ENCODE measurements at regions not wholly inside any gene's neighbourhood (a gene's known extent, or its start where the extent isn't known, plus 50 kb on each side); places are given as distances from the start of the nearest gene placed in this dataset.
A peak's percentile ranks its signal among the peaks of the same experiment; 100 is the strongest.

GRCh38 chr9:14434971-14435718 is 121.2 kb upstream of the NFIB start:
- no peak overlapping the region for H3K4me3 ChIP-seq (ENCODE audit: insufficient read depth, low read depth, low read length)
- H3K4me1 Mint-ChIP-seq (ENCODE audit: low read depth, unreplicated experiment), result peaks cover 21% of the 10 kb centered on the region
- no peak for FAIRE-seq

GRCh38 chr9:14434158-14434504 is 120.2 kb upstream of the NFIB start:
- Mint-ChIP-seq H3K27me3 (ENCODE audit: low read depth, unreplicated experiment) (no peaks in the 10 kb centered on the region), H3K36me3 (ENCODE audit: low read depth, unreplicated experiment) (no peaks in the 10 kb centered on the region), H3K4me1 (ENCODE audit: low read depth, unreplicated experiment) (peaks cover 21% of the 10 kb centered on the region), H3K27ac (ENCODE audit: unreplicated experiment) (no peak overlapping the region), H3K4me3 (ENCODE audit: unreplicated experiment) (no peak overlapping the region), H3K9me3 (ENCODE audit: unreplicated experiment) (no peaks in the 10 kb centered on the region)
- Histone ChIP-seq H3K9me3 (ENCODE audit: insufficient read depth, low read depth, low read length) (peaks cover 7% of the 10 kb centered on the region), H3K79me2 (ENCODE audit: insufficient read depth, low read length) (no peaks in the 10 kb centered on the region), H3K27ac (ENCODE audit: low read depth, low read length) (no peak overlapping the region), H3K4me3 (ENCODE audit: insufficient read depth, low read depth, low read length) (no peak overlapping the region), H2AFZ (ENCODE audit: low read depth, low read length) (no peak overlapping the region), H3K36me3 (ENCODE audit: insufficient read depth, low read length) (no peaks in the 10 kb centered on the region), H3K27me3 (ENCODE audit: insufficient read depth, low read length) (no peaks in the 10 kb centered on the region), H3K4me2 (ENCODE audit: low read length) (no peak overlapping the region), H3K9ac (ENCODE audit: low read length) (no peak overlapping the region), H3K4me1 (ENCODE audit: insufficient read depth, low read length) (peaks cover 10% of the 10 kb centered on the region), H4K20me1 (ENCODE audit: insufficient read depth, low read length) (no peaks in the 10 kb centered on the region)
- FAIRE-seq (peak; percentile 13), DNase-seq (ENCODE audit: low read depth) (no peak)
- TF ChIP-seq EZH2 (IDR thresholded peaks at IDR 0.05; ENCODE audit: insufficient read depth, low read length) (no peak), CTCF (IDR thresholded peaks at IDR 0.05; ENCODE audit: insufficient read depth, low read depth, low read length) (no peak)

More at GRCh38 chr9:14434971-14435718, 121.2 kb upstream of the NFIB start:
- no peak overlapping the region for H3K4me3 Mint-ChIP-seq (ENCODE audit: unreplicated experiment)
- H3K4me2 ChIP-seq (ENCODE audit: low read length), result no peak overlapping the region
- H3K27ac ChIP-seq (ENCODE audit: low read depth, low read length), result no peak overlapping the region
- H3K27me3 Mint-ChIP-seq (ENCODE audit: low read depth, unreplicated experiment), result no peaks in the 10 kb centered on the region
- no peaks in the 10 kb centered on the region for H3K36me3 ChIP-seq (ENCODE audit: insufficient read depth, low read length)
- no peak for TF ChIP-seq CTCF (IDR thresholded peaks at IDR 0.05; ENCODE audit: insufficient read depth, low read depth, low read length)
- TF ChIP-seq EZH2 (IDR thresholded peaks at IDR 0.05; ENCODE audit: insufficient read depth, low read length), result no peak
- H3K79me2 ChIP-seq (ENCODE audit: insufficient read depth, low read length), result no peaks in the 10 kb centered on the region
- H2AFZ ChIP-seq (ENCODE audit: low read depth, low read length), result no peak overlapping the region
- H4K20me1 ChIP-seq (ENCODE audit: insufficient read depth, low read length), result no peaks in the 10 kb centered on the region
- H3K9me3 ChIP-seq (ENCODE audit: insufficient read depth, low read depth, low read length), result peaks cover 7% of the 10 kb centered on the region
- no peak overlapping the region for H3K27ac Mint-ChIP-seq (ENCODE audit: unreplicated experiment)
- no peaks in the 10 kb centered on the region for H3K27me3 ChIP-seq (ENCODE audit: insufficient read depth, low read length)
- peaks cover 10% of the 10 kb centered on the region for H3K4me1 ChIP-seq (ENCODE audit: insufficient read depth, low read length)
- no peak for DNase-seq (ENCODE audit: low read depth)
- no peaks in the 10 kb centered on the region for H3K9me3 Mint-ChIP-seq (ENCODE audit: unreplicated experiment)
- H3K9ac ChIP-seq (ENCODE audit: low read length), result no peak overlapping the region
- H3K36me3 Mint-ChIP-seq (ENCODE audit: low read depth, unreplicated experiment), result no peaks in the 10 kb centered on the region
